HG02759 (cell line): ENCODE measurements at regions not wholly inside any gene's neighbourhood (a gene's known extent, or its start where the extent isn't known, plus 50 kb on each side); places are given as distances from the start of the nearest gene placed in this dataset.
"Not testable (repeated sequence)": the region's sequence is repeated elsewhere in the genome, so short reads cannot be mapped to it uniquely, and the experiment has no call there.

Experiments
- ATAC-seq: cut with Tn5 transposase; IDR thresholded peaks from one replicate; pipeline ENCODE4 v1.9.1; 2021; ENCODE audit warnings: mild to moderate bottlenecking, moderate library complexity; ENCODE audit not compliant: unreplicated experiment

- not testable (repeated sequence) for ATAC-seq
These were observed 65.5 kb upstream of the KIF2A start for GRCh38 chr5:62240494-62240893.

- ATAC-seq, result not testable (repeated sequence)
These were observed 64.0 kb upstream of the KIF2A start for GRCh38 chr5:62242000-62242399.

- ATAC-seq, result not testable (repeated sequence)
These were observed 63.0 kb upstream of the KIF2A start for GRCh38 chr5:62243046-62243445.

GRCh38 chr5:62248192-62248591, 57.8 kb upstream of the KIF2A start:
- ATAC-seq, result not testable (repeated sequence)

DNA sequence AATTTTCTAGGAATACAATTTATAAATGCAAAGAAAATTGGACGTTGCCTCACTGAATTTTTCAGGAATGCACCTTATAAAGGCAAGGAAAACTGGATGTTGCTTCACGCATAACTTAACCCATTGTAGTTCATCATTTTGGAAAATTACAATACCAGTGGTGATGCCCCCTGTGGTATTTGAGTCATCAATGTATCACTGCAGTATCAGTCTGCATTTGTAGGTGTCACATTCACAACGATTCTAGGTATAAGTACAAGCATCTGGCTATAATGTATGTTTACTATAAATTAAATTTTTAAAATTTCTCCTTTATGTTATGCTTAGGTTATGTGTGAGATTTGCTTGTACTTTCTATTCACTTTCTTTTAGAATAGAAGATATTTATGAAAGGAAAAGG, 55.9 kb upstream of the KIF2A start:
- ATAC-seq, result not testable (repeated sequence)

GRCh38 chr5:62250919-62251318, 55.1 kb upstream of the KIF2A start:
- ATAC-seq, result not testable (repeated sequence)

- not testable (repeated sequence) for ATAC-seq
These were observed 53.5 kb upstream of the KIF2A start for GRCh38 chr5:62252519-62252918.

- ATAC-seq, result not testable (repeated sequence)
These were observed 50.5 kb upstream of the KIF2A start for GRCh38 chr5:62255551-62255950.

DNA sequence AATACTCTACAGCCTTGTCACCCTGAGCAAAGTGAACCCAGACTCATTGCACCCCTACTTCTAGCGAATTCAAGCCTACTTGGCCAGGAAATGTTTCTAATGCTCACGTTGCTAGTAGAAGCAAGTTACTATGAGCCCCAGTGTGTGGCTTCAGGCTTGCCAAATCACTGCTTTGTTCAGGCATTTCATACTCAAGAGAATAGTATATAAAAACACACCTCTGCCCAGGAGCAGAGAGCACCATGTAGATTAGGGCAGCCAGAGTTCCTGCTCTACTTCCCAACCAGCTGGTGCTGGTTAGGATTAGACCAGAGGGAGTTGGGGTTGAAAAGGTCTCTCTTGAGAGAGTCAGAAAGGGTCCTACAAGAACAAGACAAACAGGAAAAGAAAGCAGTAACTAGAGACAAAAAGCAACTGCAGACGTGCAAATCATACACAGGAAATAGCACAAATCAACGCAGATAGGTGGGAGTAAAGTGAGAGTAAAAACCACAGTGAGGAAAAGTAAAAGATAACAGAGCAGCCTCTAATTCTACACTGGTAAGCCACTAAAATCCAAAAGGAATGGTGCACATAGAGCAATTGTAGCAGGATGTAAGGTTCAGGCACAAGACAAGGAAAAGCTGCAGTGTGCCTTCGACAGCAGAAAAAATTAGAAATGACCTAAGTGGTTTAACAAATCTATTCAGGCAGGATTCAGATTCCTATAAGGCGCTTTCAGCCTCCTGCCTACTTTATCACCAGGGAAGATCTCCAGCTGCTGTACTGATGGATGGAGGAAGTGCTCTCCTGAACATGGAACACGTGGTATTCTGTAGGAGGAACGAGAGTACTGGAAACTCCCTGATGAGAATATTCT, 49.6 kb upstream of the KIF2A start:
- ATAC-seq, result peak; percentile 68
